ENCODE measurements at regions not wholly inside any gene's neighbourhood (a gene's known extent, or its start where the extent isn't known, plus 50 kb on each side); places are given as distances from the start of the nearest gene placed in this dataset.

GRCh38 chr5:158284242-158284641, 425.3 kb upstream of the CLINT1 start:
- DNase-seq: no peak

- DNase-seq: no peak
These were observed 424.5 kb upstream of the CLINT1 start for GRCh38 chr5:158283397-158283796.

DNA sequence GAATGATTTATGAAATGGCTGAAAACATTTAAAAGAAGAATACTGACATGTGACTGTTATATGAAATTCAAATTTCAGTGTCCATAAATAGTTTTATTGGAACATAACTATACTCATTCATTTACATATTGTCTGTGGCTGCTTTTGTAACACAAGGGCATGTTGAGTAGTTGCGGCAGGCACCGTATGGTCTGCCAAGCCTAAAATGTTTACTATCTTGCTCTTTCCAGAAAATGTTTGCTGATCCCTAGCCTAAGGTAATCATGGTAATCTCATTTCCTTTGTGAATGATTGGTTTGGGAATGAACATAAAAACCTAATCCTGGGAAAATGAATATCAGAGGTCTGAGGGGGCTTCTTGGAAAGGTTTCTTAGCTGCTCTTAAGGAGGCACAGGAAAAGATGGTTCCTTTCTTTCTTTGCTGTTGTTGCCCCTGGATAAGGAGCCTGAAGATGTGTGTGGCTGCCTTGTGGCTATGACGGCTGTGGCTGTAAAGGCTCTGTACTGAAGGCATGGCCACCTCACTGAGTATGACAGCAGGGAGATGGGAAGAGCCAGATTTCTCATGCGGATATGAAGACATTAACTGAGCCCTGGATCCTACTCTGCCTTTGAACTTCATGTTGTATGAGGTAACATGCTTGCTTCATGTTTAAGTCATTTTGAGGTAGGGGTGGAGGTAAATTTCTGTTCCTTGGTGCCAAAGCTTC, 419.4 kb upstream of the CLINT1 start:
- DNase-seq: no peak

DNA sequence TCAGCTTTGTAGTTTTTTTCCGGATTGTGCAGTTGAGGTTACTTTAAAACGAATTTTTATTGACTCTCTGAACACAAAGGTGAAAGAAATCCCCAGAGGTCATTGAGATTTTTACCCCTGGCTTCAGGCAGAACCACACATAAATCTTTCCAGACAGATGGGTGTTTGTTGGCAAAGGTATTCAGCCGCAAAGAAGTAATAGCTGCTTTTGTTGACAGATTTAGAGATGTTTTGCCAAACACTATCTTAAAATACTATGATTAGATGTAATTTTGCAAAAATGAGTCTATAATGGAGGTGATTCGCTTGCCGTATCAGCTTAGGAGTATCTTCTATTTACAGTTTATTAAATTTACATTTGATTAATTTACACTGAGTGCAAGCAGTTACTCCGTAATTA, 418.3 kb upstream of the CLINT1 start:
- no peak for DNase-seq

DNA sequence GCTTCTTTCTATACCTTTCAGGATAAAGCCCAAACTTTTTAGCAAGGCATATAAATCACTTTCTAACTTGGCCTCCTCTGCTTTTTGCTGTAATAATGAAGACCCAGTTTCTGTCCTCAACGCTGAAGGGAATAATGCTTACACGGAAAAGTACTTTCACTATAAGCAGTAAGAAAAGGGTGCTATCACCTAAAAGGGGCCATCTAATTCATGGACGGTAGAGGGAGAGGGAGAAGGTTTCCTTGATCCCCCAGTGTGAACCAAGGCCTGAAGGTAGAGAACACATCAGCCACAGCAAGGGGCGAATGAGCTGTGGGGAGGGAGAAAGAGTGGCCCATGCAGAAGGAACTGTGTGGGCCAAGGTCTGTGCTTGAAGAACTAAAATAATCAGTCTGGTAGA, 417.7 kb upstream of the CLINT1 start:
- no peak for DNase-seq

GRCh38 chr5:158275511-158275910, 416.6 kb upstream of the CLINT1 start:
- no peak for DNase-seq

- no peak for DNase-seq
These were observed 414.1 kb upstream of the CLINT1 start for GRCh38 chr5:158273035-158273434.

DNA sequence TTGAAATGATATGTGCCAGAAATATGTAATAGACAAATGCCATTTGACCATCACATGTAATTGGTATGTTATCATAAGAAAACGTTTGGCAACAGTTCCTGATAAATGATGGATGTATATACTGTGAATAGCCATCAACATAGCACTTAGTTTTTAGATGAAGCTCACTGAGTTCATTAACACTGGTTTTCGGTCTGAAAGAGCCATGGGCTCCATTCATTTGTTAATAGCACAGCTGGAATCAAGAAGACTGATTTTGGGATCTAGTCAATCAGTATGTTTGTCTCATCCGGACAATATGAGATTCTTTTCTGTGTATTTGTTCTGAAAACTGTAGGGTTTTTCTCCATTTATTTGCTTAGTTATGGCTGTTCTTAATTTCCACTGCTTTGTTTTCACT, 413.5 kb upstream of the CLINT1 start:
- no peak for DNase-seq

DNA sequence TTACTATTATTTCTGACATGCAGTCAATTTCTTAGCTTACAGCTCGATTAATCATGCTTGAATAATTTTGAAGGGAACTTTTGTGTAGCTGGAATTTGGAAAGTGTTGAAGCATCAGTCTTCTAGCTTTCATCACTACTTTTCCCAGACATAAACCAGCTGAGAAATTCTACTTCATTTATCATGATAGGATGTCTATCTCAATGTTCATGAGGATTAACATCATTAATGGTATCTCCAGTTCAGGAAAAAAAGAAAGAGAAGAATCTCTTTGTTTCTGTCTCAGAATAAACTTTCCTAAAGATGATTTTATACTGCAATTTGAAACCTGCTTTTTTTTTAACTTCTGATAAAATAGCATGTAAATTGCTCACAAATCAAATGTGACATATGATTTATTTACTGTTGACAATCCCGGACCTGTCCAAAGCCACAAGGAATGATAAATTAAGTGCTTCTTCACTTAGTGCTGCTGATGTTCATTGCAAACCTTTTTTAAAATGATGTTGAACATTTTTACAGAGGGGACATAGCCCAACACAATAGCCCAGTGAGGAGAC, 412.1 kb upstream of the CLINT1 start:
- no peak for DNase-seq

GRCh38 chr5:158268286-158268685, 409.3 kb upstream of the CLINT1 start:
- no peak for DNase-seq

DNA sequence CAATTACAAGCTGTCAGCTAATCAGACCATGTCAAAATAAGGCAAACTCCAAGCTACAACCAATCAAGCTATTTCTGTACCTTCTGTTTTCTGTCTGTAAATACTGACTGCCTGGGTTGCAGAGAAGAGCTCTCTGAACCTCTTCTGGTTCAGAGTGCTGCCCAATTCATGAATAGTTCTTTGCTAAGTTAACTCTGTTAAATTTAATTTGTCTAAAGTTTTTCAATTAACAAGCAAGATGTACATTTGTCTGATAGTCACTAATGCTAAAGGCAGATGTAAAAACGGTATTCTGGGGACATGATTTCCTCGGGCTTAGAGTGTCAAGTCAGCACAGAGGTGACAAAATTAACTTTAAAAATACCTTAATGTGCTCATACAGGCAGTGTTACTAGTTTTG, 408.3 kb upstream of the CLINT1 start:
- DNase-seq: no peak

DNA sequence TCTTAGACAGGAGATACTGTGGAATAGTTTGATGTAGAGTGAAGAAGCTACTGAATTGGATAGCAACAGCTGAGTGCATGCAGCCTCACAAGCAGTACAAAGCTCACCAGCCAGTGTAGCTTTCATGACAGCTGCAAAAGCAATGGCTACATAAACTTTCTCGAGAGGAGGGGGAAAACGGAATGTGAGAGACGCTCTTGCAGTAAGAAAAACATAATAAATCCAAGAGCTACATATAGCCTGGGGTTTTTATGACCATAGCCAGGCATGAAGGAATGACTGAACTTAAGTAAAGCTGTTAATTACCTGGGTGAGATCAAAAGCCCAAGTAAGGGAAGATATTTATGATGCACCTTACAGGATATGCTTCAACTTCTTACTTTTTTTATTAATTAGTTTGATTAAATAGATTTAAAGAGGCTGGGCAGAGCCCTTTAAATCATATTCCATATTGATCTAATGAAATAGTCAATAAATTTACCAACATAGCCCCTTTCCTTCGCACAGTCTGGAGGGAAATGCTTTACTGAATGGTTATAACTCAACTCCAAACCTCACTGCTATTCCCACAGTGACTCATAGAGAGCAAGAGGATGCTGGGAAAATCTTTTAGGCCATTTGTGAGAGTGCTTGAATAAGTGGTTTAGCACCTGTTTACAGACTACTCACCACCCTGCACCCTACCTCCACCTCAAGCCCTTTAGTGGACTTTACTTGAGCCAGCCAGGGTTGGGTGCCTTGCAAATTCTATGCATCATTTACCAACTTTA, 407.2 kb upstream of the CLINT1 start:
- no peak for DNase-seq

DNA sequence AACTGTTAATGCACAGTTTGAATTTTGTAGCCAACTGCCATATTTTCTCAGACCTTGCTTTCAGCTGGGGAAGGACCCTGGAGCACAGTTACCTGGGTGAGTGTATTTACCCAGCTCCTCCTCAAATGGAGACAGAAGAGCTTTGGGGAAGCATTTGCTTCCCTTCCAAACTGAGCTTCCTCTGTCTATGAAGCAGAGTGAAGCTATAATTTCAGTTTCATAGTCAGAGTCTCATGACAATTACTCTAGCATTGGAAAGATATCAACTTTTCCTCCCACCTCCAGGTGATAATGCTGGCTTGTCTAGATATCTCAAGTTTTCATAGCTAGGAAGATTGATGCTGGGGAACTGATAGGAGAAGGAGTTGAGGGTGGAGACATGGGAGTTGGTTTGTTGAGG, 406.4 kb upstream of the CLINT1 start:
- no peak for DNase-seq

DNA sequence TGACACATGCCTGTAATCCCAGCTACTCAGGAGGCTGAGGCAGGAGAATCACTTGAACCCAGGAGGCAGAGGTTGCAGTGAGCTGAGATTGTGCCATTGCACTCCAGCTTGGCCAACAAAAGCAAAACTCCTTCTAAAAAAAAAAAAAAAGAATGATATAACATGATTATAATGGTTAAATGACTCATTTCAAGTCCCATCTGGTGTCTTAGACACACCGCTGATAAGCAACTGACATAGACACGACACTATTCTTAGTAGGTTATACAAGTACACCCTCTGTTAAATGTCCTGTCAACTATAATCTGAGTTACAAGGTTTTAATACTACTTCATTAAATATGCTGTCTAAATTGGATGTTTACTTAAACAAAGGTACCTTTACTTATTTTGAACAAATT, 405.3 kb upstream of the CLINT1 start:
- no peak for DNase-seq

DNA sequence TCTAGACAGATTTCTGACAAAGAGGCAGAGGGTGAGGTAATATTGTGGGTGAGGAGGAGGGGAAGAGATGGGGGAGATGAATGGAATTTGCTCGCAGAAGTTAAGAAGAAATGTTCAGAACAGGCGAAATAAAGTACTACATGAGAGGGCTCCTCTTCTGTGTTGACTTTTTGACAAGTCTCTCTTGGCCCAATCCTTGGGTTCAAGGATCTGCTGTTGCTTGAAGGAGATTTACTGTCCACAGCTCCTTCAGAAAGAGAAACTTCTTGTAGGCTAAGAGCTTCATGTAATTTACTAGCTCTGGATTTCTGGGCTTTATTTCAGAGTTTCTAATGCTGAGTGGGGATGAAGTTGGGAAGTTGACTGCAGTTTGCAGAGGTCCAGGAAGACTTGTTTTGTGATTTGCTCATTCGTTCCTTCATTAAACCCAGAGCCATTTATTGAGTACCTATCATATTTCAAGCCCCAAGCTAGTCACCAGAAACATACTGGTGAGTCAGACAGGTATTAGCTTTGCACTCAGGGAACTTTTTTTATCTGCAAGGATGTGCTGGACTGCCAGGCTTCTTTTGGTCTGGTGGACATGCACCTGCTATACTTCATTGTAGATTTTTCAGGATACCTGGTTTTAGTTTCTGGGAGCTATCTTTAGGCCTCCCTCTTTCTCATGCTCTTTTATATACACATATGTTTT, 402.9 kb upstream of the CLINT1 start:
- no peak for DNase-seq

GRCh38 chr5:158256096-158256495, 397.2 kb upstream of the CLINT1 start:
- no peak for DNase-seq

DNA sequence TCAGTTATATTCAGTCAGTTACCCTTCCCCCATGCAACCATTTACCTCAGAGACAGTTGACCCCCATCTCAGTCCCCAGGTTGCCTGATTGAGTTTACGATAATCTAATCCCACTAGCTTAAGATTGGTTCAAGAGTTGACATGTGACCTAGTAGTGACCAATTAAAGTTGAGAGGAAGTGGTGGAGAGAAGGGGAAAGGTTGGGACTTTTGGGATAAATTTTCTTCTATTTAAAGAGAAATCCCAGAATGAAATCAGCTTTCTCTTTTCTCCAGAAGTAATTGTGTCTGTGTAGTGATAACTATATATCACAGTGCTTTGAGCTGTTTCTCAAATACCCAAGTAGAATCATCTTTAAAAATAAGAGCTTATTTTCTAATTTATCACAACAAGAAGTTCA, 396.7 kb upstream of the CLINT1 start:
- DNase-seq: no peak

DNA sequence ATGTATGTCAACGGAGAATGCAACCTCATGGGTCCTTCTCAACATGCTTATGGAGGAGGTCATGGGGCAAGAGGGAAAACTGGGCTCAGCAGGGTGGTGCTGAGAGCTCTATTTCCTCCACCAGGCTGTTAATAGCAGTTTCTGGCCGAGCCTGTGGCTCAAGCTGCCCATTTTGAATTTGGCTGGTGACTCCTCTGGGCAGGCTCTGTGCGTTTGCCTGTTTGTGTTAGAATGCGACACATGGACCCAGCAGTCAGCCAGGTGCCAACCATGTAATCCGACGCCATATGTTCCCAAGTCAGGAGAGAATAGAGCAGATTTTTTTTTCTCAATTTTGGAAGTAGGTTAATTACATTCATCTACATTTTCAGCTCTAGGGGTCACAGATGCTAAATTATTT, 387.7 kb upstream of the CLINT1 start:
- DNase-seq: no peak

DNA sequence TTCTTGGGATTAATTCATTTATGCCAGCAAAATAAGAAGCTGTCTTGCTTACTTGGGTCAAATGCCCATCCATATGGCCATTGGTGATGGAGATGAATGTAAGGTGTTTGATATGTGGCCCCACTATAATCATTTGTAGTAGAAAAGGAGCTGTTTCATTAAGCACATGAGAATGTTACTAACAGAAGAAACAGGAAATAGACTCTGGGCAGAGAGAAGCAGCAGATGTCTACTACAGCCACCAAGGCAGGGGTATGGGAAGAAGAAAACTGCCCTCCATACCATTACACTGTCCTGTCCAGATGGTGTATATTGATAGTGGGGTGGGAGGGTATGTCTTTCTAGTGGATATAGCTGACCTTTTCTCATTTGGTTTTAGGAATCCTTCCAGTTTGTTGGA, 386.6 kb upstream of the CLINT1 start:
- no peak for DNase-seq

DNA sequence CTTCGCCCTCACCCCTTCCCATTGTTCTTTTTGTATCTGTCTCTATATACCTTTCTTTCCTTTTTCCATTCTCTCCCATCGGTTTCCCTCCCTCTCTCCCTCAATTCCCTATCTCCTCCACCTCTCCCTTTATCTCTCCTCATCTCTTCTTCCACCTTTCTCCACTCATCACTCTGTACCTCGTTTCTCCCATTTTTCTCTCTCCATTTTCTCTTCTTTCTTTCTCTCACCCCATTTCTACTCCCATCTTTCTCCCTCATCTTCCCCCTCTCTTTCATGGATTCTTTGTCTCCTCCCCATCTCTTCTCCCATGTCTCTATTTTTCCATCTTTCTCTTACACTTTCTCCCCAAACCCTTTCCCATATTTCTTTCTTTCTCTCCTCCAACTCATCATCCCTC, 385.9 kb upstream of the CLINT1 start:
- no peak for DNase-seq

DNA sequence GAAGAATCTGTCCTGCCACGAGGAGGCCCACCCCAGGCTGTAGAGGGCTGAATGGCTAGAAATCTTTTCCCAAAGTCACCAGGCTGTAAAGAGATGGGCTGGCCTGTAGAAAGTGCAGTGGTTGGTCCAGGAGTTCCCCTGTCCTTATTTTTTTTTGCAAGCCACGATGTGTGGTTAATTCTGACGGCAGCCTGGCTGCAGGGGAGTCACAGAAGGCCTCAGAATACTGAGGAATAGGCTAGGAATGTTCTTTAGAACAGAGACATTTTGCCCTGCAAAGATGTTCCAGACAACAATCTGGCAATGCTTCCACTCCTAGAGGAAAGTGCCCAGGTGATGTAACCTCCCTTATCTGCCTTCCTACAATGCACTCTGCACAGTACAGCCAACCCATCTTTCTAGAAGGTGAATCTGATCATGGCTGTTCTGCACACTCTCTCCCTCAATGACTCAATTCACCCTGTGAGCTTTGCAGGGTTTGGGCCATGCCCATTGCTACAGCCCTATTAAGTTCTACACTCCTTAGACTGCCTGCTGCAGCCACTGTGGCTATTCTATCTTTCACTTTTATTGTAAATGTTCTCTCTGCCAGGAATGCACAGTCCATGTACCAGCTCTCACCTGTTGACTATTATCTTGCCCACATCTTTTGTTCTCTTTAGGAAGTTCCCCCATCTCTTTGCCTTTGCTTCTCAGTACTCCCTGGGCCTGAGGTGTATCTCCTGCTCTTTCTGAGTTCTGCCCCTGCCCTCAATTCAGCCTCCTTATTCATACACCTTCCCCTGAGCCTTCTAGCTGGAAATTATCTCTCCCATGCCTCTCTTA, 377.8 kb upstream of the CLINT1 start:
- no peak for DNase-seq

DNA sequence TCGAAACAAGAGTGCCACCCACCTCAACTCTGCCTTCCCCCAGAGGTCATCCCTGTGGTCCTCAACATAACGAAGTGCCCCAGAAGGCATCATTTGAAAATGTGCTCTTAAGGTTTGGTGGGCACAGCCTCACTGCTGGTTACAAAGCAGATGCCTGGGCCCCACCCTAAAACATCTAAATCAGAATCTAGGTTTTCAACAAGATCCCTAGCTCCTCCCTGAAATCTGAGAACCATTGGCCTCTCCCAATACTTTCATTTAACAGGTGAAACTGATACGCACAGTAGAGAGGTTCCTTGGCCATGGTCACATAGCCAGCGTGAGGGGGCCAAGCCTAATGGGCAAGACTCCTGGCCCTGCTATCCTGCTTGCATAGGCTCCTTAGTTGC, 376.2 kb upstream of the CLINT1 start:
- no peak for DNase-seq

Measured in activated T-cell treated with anti-CD3 and anti-CD28 coated beads for 4 hours (primary cell).